DMS53 (cell line): ENCODE measurements at regions not wholly inside any gene's neighbourhood (a gene's known extent, or its start where the extent isn't known, plus 50 kb on each side); places are given as distances from the start of the nearest gene placed in this dataset.

Source experiments
- DNase-seq: peaks from one replicate; lab custom pipeline; 2025; lab: John Stamatoyannopoulos, UW

DNA sequence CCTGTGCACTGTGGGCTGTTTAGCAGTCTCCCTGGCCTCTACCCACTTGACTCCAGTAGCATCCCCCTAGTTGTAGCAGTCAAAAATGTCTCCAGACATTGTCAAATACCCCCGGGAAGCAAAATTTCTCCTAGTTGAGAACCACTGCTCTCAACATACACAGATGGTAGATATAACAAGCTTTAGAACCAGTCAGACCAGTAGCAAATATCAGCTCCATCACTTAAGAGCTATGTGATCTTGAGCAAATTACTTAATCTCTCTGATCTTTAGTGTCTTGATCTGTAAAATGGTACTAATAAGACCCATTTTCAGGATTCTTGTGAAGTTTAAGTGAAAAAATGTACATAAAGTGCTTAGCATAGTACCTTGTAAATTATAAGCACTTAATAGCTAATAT is 96.2 kb downstream of the DUSP6 start:
- DNase-seq, result no peak

DNA sequence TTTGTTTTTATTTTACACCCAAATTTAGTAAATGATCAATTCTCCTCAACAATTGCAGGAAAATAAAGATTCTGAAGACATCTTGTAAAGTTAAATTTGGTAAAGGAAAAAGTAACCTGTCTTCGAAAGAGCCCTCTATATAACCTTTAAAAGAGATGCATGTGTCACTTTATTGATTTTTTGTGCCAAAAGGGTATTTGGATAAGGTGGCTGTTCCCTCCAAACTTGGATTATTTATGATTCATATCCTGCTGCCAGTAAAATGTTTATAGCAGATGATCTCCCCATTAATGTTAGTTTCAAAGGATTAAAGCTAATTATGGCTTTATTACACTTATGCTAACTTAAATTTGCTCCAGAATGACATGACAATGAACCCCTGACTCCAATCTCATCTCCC is 98.8 kb downstream of the DUSP6 start:
- no peak for DNase-seq

DNA sequence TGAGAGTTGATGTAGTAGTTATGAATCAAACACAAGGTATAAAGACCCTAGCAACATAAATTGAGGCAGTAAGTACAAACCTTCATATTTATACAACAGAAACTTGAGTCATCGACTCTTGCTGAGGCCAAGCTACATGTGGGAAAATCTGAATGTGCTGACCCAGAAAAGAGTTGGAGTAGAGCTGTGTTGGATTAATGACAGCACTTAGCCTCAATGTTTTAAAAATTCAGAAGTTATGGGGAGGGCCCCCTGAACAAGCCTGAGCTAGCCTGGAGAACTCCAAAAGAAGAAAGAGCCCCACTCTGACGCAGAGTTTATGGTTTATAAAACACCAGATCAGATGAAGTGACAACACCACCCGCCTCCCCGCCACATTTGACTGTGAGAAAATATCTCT is 100.0 kb downstream of the DUSP6 start:
- no peak for DNase-seq

DNA sequence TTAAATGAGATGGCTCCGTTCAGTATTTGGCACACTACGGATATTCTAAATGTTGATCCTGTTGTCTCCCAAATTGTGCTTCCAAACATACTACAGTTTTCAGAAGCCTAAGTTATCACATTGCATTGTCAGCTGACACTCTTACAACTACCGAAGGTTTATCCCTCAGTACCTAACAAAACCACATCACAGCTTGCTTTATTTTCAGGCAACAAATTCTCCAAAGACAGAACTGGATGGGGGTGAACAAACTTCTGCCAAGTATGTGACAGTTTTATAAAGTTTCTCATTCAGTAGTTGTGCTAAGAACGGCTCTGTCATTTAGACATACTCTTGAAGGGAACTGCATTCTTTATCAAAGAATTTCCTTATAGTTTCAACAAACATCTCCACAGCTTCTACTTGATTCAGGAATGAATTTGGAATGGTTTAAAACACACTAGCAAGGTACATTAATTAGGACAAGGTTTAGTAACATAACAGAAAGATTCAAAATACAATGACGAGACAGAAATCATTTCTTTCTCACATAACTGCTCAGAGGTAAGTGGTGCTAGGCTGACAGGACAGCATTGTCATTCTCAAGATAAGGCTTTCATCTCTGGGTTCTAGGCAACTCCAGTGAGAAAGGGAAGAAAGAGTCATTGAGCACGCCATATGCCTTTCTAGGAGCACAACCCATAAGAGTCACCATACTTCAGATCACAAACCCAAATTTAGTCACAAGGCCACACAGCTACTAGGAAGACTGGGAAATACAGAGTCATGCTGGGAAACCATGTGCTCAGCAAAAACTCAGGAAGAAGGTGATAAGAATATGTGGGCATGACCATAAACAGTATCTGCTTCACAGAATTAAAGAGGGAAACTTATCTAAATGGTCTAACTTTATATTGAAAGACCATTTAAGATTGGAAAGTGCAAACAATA is 100.7 kb downstream of the DUSP6 start:
- no peak for DNase-seq

DNA sequence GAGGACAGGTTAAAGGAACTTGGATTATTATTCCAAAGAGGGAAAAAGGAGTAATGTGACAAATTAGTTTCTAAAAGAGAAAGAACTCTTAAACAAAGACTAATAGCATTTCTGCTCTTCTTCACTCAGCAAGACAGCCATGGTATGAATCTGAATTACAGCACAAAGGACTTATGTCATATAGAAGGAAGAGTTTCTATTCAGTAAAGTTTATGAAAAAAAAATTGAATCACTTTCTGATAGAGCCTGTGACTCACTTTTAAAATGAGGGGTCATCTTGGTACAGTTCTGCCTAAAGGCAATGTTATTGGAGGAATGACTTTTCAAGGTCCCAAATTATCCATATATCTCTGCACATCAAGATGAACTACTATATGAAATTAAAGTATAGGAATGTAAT is 101.7 kb downstream of the DUSP6 start:
- no peak for DNase-seq

DNA sequence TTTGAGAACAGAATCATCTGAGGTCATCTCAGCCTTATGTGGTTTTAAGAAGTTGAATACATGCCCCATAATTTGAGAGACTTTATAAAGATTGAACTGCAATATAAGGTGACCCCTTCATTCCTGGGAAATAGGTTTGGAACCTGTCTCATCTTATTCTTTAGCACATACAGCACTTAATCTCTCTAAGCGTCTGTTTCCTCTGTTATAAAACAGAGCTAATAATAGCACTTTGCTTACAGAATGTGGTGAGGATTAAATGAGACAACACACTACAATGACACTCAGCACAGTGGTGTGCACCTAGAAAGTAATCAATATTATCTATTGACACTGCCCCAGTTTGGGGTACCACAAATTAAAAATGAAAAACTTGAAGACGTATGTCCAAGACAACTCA is 102.1 kb downstream of the DUSP6 start:
- no peak for DNase-seq

DNA sequence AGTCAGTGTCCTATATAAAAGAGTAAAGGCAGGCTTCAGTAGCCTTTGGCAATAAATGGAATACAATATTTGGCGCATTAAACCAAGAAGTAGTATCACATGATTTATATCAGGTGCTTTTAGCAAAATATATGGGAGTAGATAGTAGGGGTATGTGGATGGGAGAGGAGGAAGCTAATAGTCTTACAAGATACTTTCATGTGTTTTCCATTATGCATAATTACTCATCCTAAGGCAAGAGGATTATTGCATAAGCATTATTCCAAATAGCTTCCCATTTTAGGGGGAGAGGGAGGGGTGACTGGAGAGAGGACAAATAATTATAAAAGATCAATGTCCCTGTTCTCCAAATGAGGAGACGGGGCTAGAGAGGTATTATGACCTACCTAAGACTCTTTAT is 104.3 kb downstream of the DUSP6 start:
- no peak for DNase-seq

DNA sequence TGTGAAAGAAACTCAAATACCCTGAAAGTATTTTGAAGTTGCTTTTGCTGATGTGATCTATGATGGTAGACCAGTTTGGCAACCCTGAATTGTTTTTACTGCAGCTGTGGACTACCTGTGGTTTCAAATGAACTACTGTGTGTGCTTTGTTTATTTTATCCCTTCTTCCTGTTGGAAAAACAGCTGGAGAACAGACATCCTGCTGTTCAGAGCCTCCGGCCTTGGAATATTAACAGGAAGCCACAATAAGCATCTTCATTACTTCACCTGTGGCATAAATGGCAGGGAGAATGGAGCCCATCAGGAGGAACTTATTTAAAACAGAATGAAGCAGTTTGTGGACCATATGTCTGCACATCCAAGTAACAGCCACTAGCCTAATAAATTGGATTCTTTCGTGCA is 104.8 kb downstream of the DUSP6 start:
- peak; percentile 67 for DNase-seq

DNA sequence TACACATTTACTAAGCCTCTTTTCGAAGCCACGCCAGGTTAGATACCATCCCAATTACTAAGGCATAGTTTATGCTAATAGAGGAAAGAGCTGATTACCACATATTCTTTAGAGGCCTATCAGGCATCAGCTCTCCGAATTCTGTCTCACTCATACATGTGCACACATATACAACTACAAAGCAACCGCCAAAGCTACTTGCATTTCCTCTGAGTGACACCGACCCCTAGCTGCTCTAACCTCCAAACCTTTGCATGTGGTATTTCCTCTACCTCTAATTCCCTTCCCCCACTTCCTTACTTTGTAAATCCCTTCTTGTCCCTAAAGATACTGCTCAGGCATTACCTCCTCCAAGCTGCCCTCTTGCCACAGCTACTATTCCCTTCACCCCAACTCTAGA is 107.2 kb downstream of the DUSP6 start:
- DNase-seq, result no peak

DNA sequence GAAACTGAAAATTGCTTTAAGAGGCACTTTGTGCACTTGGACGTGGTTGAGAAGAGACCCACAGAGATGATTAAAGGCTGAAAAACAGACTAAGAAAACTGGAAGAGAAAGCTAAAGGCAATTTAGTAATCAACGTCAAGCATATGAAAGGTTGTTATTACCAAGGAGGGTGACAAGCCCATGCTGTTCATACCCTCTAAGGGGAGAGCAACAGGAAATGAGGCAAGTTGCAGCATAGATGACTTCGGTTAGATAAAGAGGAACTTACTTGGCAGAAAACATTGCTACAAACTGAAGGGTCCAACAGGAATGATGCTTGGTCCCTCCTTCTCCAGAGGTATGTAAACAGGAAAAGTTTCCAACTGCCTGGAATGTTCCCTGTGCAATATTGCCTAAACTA is 107.8 kb downstream of the DUSP6 start:
- no peak for DNase-seq

DNA sequence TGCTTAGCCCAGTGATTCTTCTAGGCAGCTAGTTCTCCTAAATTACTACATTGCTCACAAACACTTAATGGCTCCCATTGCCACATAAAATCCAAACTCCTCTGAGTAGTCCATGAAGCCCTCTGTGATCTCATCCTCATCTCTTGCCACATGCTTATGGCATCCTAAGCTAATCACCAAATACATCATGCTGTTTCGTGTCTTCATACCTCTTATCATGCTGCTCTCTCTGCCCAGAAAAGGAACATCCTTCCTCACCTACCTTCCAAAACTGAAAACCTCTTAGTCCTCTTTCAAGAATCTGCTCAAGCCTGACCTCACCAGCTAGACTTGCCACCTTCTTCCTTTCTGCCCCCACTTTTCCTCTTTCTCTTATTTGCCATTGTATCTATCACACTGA is 108.5 kb downstream of the DUSP6 start:
- DNase-seq, result no peak

DNA sequence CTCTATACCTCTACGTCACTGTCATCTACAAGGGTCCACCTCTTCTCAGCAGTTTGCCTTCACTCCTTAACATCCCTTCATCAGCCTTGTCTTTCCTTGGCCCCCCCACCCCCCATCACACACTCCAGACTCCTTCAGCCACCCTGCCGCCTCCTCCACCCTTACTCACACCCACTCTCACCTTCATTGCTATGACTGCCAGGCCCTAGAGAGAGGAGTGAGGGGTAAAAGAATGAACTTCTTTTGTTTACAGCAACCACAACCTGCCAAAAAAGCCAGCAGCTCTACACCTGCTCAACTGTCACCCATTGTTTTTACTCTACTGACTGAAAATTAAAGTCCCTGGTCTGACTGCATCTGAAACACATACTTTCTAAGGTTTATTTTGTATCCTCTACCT is 112.8 kb downstream of the DUSP6 start:
- DNase-seq, result no peak

DNA sequence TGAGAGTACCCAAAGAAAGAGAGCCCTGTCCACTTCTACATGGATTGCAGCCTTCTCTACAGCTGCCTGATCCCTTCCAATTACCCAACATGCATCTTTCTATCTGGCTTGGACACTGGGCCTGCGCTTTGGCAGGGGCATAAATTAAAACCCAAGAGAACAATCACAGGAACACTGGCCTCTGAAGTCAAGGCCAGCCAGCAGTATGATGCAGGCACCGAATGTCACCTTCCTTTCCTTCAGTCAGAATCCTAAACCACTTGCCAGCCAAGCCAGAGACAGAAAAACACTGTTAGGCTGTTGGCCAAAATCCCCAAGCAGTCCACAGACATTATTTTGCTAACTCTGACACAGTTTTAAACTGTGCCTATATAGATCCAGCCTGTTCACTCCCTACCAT is 113.7 kb downstream of the DUSP6 start:
- no peak for DNase-seq

DNA sequence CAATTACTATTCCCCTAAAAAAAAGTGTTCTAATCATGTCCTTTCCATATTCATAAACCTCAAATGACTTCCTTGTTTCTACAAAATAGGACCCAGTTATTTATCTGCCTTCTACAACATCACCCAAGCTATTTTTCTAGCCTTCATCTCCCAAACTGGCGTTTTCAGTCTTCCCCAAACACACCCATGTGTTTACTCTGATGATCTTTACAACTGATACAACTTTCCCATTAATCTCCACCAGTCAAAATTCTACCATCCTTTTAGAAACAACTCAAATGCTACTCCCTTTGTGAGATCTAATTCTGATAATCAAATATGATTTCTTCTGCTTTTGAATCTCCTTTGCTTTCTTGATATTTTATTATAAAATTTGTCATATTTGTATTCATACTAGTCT is 114.5 kb downstream of the DUSP6 start:
- no peak for DNase-seq

DNA sequence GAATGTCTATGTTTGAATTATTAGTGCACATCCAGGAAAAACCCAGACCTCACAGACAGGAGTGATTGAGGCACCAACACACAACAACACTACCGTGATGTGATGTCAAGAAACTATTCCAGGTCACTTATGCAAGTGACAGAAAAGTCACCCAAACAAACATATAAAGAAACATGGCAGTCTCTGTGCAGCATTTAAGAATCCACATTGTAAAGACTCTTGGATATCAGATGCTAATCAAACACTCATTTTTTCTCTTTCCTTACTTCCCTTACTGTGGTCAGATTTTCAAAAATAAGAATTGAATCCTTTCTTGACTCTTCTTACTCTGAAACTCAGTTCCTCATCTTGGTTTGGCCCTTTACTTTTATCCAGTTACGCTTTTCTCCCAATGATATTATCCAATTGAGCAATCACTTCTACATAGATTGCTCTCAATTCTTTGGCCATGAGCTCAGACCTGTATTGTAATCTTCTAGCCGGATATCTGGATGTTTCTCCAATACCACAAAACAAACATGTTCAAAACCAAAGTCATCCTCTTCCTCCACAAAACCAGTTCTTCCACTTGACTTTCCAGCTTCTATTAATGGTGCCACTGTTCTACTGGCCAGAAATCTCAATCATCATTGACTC is 115.4 kb downstream of the DUSP6 start:
- DNase-seq, result peak; percentile 91

DNA sequence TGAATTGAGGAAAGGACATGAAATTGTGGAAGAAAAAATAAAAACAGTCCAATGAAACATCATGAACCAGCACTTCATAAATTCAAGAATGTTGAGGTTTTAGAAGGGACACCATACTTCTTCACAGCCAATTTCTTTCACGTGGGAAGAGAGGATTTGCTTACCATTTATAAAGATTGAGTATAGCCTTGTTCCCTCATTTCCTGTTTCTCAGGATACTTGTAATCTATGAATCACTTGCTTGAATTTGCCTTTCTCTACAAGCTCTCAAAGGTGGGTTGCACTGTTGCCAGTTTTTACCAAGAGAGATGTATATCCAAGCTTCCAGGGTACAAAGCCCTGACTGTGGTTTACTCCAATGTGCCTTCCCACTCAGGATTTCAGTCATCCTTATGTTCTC is 116.1 kb downstream of the DUSP6 start:
- DNase-seq, result peak; percentile 68

DNA sequence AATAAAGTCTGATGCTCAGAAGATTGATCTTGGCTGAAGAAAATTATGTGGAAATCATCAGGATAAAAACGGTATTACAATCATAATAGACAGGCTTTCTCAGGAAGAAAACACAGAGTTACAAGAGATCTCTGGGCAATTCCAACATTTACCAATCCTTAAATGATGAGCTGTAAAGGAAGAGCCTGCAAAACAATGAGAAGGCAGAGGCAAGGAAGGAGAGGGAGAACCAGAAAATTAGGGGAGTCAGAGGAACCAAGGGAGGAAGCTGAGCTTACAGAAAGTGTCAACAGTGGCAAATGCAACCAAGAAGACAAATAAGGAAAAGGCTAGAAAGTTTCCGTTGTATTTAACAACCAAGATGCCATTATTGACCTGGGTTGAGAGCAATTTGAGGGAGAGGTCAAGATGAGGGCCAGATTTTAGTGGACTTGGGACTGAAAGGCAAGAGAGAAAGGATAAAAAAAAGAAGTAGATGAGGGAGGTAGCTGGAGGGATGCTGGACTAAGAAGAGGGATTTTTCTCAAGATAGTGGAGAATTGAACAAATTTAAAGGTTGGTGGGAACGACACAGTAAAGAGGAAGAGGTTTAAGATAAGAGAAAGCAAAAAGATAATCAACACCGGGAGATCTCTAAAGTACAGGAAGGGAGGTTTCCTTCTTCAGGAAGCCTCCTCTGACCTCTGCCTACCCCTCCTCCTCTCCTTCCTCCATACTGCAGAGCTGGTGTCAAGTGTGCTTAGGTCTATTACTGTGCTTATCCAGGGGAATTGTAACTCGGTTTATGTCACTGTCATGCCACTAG is 116.9 kb downstream of the DUSP6 start:
- DNase-seq, result peak; percentile 16

DNA sequence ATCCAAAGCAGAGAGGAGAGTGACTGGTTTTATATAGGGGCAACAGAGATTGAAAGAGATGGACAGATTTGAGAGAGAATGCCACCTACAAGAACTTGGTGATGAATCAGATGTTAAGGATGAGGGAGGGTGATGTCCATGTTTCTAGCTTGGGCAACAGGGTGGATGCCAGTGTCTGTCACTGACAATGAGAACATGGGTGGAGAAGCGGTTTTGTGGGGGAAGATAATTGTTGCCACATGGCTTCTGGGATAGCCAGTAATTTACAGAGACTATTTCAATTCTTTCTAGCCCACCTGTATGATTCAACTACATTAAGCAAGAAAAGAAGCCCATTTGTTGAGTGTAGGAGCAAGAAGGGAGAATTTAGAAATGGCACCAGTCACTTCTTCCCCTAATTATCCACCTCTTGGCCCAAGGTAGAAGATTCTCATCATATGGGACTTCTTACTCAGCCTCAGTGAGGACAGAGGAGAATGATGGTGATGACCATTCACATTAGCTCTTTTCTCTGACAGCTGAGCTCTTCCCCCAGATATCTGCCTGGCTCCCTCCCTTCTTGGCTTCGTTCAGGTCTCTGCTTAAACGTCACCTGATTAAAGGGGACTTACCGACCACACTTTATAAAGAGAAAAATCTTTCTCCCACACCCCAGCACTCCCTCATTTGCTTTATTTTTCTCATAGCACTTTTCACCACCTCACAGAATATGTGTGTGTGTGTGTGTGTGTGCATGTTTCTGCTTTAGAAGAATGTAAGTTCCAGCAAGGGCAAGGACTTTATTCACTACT is 117.8 kb downstream of the DUSP6 start:
- no peak for DNase-seq

DNA sequence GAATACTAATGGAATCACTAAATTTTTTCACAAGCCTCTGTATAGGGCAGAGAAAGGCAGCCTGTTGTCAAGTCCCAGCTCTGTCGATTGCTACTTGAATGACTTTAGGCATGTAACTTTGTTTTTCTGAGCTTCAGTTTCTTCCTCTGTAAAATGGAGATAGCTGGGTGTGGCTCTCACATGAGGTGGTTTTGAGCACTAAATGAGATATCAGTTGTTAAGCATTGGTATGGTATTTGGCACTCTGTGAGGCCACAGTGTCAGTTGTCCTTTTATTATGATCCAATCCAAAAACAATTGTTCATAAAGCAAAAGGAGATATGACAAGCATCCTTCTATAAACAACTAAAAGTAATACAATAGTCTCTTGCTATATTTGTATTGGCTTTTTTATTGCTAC is 120.6 kb downstream of the DUSP6 start:
- no peak for DNase-seq

DNA sequence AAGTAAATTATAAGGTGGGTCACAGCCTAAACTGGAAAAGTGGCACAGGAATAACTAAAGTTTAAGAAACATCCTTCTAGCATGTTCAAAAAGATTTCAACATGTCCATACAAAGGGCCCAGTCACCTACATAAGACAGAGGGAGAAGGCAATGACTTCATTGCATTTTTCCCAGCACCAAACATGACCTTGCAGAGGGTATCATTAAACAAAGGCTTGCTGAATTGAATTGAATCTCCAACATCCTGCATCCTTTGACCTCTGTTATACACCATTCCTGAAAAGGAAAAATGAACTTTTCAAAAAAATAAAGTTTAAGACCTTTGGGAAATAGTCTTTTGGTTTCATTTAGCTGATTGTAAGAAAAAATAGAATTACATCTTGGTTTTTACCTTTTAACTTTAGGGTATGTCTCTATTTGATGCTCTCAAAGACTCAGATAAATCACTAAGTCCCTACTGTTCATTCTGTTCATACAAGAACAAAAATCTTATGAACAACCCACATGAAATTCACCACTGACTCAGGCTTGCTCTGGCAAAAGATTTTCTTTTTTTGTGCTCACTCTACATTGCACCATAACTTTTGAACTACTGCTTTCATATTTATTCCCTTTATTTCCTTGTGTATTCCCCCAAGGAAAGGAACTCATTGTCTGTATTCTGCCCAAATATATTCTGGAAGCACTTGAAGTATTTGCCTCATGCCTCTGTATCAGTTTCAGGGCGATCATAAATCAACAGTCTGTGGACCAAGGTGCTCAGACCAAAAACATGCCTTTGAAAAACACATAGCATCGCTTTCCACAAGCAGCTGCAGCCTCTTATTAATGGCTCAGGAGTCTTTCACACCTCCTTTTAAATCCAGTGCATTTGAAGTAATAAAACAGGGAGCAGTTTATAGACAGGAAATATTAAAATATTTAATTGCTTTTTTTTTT is 121.7 kb downstream of the DUSP6 start:
- DNase-seq, result peak; percentile 19

DNA sequence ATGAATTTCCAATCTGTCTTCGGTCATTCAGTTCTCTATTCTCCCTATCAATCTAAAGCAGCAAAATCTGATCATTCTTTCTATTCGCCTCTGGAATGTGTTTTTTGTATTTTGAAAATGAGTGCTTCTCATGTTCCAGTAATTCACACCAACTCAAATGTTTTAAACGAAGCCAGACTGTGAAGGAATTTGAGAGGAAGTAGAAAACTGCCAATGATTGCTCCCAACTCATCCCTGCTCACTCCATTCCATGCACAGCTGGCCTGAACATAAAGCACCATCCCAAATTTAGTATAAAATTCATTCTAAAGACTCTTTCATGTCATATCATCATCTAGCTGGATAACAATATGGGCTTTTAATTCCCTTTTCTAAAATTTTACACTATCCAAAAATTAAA is 123.8 kb downstream of the DUSP6 start:
- no peak for DNase-seq
